RWPE1 (cell line): ENCODE measurements at regions not wholly inside any gene's neighbourhood (a gene's known extent, or its start where the extent isn't known, plus 50 kb on each side); places are given as distances from the start of the nearest gene placed in this dataset.

Source experiments
- CTCF ChIA-PET: fragments of 350-600 bp; sonication (Branson Sonifier 250); formaldehyde crosslinking; extraction: SDS; loops from one replicate; lab custom pipeline; 2021; lab: Yijun Ruan, JAX
- POLR2A ChIA-PET: fragments of 400-600 bp; formaldehyde crosslinking; extraction: SDS; loops from one replicate; lab custom pipeline; 2020; ENCODE audit warnings: antibody characterized with exemption; ENCODE audit not compliant: low non-redundant PET; lab: Yijun Ruan, JAX
- DNase-seq: peaks from one replicate; pipeline ENCODE4 v3.0.0; 2012; ENCODE audit warnings: low spot score
- H3K27ac ChIP-seq: fragments of 450-650 bp; 2 replicates; pipeline ENCODE4 v1.5.1; 2017
- TF ChIP-seq, protein P1 (sequence below): fragments of 450-650 bp; conservative IDR thresholded peaks from 2 replicates; pipeline ENCODE4 v1.5.1; 2017; ENCODE audit warnings: low read depth, mild to moderate bottlenecking

DNA sequence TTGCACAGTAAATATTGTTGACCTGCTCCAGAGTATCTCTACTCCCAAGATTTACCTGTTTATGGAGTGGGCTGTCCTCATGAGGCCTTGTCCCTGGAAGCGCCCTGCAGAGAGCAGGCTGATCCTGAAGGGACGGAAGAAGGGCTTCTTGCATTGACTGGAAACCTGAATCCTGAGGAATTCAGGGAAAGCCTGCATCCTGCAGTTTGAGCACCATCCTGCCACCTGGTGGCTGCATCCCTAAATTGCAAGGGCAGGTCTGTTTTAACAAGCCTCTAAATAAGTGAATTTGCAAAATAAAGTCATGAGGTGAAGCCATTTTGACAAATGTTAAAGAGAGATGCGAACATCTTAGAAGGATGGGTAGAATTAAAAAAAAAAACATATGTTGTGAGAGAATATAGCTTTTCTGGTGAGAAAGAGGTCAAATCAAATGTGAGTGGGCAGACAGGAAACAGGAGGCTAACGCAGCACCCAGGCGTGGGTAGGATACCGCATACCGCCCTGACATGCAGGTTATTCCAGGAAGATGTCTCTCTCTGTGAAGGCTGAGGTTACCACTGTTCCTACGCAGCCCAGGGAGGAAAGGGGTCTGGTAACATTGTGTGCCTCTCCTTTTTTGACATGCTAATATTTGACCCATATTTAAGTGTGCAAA is 754.9 kb downstream of the RNF144A start:
- CTCF ChIA-PET = interaction anchor here (0.6 kb wide), 1 partner anchor 11 kb away, joined by 3 read pairs; no protein-coding TSS in a partner anchor
- no peak overlapping the region for H3K27ac ChIP-seq
- POLR2A ChIA-PET = no interaction called here
- TF ChIP-seq, protein P1, sequence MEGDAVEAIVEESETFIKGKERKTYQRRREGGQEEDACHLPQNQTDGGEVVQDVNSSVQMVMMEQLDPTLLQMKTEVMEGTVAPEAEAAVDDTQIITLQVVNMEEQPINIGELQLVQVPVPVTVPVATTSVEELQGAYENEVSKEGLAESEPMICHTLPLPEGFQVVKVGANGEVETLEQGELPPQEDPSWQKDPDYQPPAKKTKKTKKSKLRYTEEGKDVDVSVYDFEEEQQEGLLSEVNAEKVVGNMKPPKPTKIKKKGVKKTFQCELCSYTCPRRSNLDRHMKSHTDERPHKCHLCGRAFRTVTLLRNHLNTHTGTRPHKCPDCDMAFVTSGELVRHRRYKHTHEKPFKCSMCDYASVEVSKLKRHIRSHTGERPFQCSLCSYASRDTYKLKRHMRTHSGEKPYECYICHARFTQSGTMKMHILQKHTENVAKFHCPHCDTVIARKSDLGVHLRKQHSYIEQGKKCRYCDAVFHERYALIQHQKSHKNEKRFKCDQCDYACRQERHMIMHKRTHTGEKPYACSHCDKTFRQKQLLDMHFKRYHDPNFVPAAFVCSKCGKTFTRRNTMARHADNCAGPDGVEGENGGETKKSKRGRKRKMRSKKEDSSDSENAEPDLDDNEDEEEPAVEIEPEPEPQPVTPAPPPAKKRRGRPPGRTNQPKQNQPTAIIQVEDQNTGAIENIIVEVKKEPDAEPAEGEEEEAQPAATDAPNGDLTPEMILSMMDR = 0 out of 2 replicates have a peak, but pooled peaks have one; percentile 15
- no peak for DNase-seq

DNA sequence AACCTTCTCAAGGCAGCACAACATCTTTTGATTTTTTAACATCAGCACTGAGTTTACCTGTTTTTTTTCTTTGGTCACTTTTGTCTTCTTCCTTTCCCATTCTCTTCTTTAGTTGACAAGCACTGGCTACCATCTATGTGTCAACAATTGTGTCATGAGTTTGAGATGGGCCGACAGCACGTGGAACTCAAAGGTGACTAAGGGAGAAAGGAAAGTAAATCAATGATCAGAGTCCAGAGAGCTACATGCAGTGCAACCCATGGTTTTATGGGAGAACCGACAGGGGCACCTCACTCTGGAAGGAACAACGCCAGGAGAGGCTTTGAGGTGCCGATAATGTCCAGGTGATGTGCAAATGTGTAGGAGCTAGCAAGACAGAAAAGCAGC is 755.5 kb downstream of the RNF144A start:
- POLR2A ChIA-PET = no interaction called here
- CTCF ChIA-PET = interaction anchor here (0.6 kb wide), 1 partner anchor 11 kb away, joined by 3 read pairs; no protein-coding TSS in a partner anchor
- TF ChIP-seq, protein P1 = no peak
- no peak overlapping the region for H3K27ac ChIP-seq
- DNase-seq = no peak

- ChIA-PET POLR2A (no interaction called here), CTCF (no interaction called here)
- TF ChIP-seq, protein P1 = no peak
- no peak overlapping the region for H3K27ac ChIP-seq
- DNase-seq = no peak
Measured at GRCh38 chr2:7673101-7673500, 755.9 kb downstream of the RNF144A start.

- POLR2A ChIA-PET = no interaction called here
- TF ChIP-seq, protein P1 = no peak
- DNase-seq = no peak
- H3K27ac ChIP-seq = no peak overlapping the region
- CTCF ChIA-PET = interaction anchor here (0.6 to 0.7 kb wide), 2 partner anchors 107 to 252 kb away, joined by 3 read pairs; no protein-coding TSS in a partner anchor
Measured at GRCh38 chr2:7673853-7674252, 756.6 kb downstream of the RNF144A start.

GRCh38 chr2:7674606-7675005 is 757.4 kb downstream of the RNF144A start:
- POLR2A ChIA-PET = no interaction called here
- CTCF ChIA-PET = no interaction called here
- DNase-seq = no peak
- H3K27ac ChIP-seq = no peak overlapping the region
- TF ChIP-seq, protein P1 = no peak

DNA sequence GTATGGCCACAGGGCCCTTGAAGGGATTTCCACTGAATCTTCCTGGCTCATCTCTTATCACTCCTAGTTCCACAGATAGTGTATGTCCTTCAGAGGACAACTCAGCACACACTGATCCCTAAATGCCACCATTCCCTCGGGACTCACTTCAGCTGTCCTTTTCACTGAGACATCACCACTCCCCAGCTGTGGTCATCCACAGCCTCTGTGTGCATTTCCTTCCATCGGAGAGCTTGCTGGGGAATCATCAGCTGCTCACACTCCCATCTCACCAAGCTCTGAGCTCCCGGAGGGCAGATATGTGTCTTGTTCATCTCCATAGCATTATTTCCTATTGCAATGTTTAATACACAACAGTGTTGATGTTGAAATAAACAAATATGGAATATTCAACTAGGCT is 759.5 kb downstream of the RNF144A start:
- ChIA-PET CTCF (no interaction called here), POLR2A (no interaction called here)
- no peak overlapping the region for H3K27ac ChIP-seq
- TF ChIP-seq, protein P1 = no peak
- no peak for DNase-seq
